ENCODE measurements at regions not wholly inside any gene's neighbourhood (a gene's known extent, or its start where the extent isn't known, plus 50 kb on each side); places are given as distances from the start of the nearest gene placed in this dataset.

- Histone ChIP-seq H3K27ac (no peak overlapping the region), H3K4me3 (no peak overlapping the region), H3K4me1 (no peaks in the 10 kb centered on the region), H3K27me3 (no peaks in the 10 kb centered on the region), H3K9me3 (no peaks in the 10 kb centered on the region), H3K36me3 (no peaks in the 10 kb centered on the region)
- ATAC-seq, result no peak
- intact Hi-C loops (cut with DNase I), result no loop called here
- no peak for TF ChIP-seq CTCF (IDR thresholded peaks at IDR 0.05)
- no peak for TF ChIP-seq POLR2A (IDR thresholded peaks at IDR 0.05)
- WGBS (ENCODE audit: insufficient coverage, low coverage, low lambda C conversion rate, missing lambda C conversion rate), result 71% methylated on average over 1 of the region's 1 CpG
- DNase-seq, result no peak
Measured at GRCh38 chr21:26781331-26781730, 63.9 kb downstream of the ADAMTS1 start.

GRCh38 chr21:26777166-26777565, 68.0 kb downstream of the ADAMTS1 start:
- no peaks in the 10 kb centered on the region for H3K36me3 ChIP-seq
- no peak overlapping the region for H3K4me3 ChIP-seq
- no peaks in the 10 kb centered on the region for H3K27me3 ChIP-seq
- DNase-seq, result no peak
- ATAC-seq, result no peak
- no peak overlapping the region for H3K27ac ChIP-seq
- TF ChIP-seq CTCF (IDR thresholded peaks at IDR 0.05) (no peak), POLR2A (IDR thresholded peaks at IDR 0.05) (no peak)
- no peaks in the 10 kb centered on the region for H3K9me3 ChIP-seq
- H3K4me1 ChIP-seq, result no peaks in the 10 kb centered on the region
- WGBS (ENCODE audit: insufficient coverage, low coverage, low lambda C conversion rate, missing lambda C conversion rate), result 50% methylated on average over 5 of the region's 5 CpGs
- intact Hi-C loops (cut with DNase I), result no loop called here

GRCh38 chr21:26776310-26777021, 68.7 kb downstream of the ADAMTS1 start:
- Histone ChIP-seq H3K27ac (no peak overlapping the region), H3K9me3 (no peaks in the 10 kb centered on the region), H3K27me3 (no peaks in the 10 kb centered on the region), H3K4me1 (no peaks in the 10 kb centered on the region), H3K4me3 (no peak overlapping the region), H3K36me3 (no peaks in the 10 kb centered on the region)
- TF ChIP-seq CTCF (IDR thresholded peaks at IDR 0.05) (no peak), POLR2A (IDR thresholded peaks at IDR 0.05) (no peak)
- WGBS (ENCODE audit: insufficient coverage, low coverage, low lambda C conversion rate, missing lambda C conversion rate), result 64% methylated on average over 3 of the region's 3 CpGs
- ATAC-seq (no peak), DNase-seq (no peak)
- intact Hi-C loops (cut with DNase I), result no loop called here

GRCh38 chr21:26773058-26773457, 72.2 kb downstream of the ADAMTS1 start:
- 61% methylated on average over 2 of the region's 2 CpGs for whole genome bisulfite sequencing (ENCODE audit: insufficient coverage, low coverage, low lambda C conversion rate, missing lambda C conversion rate)
- TF ChIP-seq CTCF (IDR thresholded peaks at IDR 0.05), result no peak
- TF ChIP-seq POLR2A (IDR thresholded peaks at IDR 0.05), result no peak
- H3K27me3 ChIP-seq, result no peaks in the 10 kb centered on the region
- DNase-seq (no peak), ATAC-seq (no peak)
- H3K4me1 ChIP-seq, result no peaks in the 10 kb centered on the region
- H3K4me3 ChIP-seq, result no peak overlapping the region
- intact Hi-C loops (cut with DNase I), result no loop called here
- H3K27ac ChIP-seq, result no peak overlapping the region
- H3K9me3 ChIP-seq, result no peaks in the 10 kb centered on the region
- no peaks in the 10 kb centered on the region for H3K36me3 ChIP-seq

All from right lobe of liver (tissue), 6 donors.